ENCODE measurements at regions not wholly inside any gene's neighbourhood (a gene's known extent, or its start where the extent isn't known, plus 50 kb on each side); places are given as distances from the start of the nearest gene placed in this dataset.

DNA sequence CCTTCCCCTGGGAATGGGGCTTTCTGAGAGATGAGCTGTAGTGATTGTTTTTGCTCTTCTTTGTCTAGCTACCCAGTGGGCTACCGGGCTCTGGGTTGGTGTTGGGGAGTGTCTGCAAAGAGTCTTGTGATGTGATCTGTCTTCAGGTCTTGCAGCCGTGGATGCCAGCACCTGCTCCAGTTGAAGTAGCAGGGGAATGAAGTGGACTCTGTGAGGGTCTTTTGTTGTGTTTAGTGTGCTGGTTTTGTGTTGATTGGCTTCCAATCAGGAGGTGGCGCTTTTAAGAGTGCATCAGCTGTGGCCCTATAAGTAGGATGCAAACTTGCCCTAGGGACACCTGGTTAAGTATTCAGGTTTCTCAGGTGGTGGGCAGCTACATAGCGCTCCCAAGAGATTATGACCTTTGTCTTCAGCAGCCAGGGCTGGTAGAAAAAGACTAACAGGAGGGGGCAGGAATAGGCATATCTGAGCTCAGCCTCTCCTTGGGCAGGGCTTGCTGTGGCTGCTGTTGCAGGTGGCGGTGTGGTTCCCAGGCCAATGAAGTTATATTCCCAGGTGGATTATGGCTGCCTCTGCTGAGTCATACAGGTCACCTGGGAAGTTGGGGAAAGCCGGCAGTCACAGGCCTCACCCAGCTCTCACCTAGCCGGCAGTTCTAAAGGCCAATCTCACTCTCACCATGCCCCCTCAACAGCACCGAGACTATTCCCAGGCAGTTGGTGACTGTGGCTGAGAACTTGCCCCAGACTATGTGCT is 315.7 kb upstream of the C11orf87 start:
- TF ChIP-seq, protein P1, sequence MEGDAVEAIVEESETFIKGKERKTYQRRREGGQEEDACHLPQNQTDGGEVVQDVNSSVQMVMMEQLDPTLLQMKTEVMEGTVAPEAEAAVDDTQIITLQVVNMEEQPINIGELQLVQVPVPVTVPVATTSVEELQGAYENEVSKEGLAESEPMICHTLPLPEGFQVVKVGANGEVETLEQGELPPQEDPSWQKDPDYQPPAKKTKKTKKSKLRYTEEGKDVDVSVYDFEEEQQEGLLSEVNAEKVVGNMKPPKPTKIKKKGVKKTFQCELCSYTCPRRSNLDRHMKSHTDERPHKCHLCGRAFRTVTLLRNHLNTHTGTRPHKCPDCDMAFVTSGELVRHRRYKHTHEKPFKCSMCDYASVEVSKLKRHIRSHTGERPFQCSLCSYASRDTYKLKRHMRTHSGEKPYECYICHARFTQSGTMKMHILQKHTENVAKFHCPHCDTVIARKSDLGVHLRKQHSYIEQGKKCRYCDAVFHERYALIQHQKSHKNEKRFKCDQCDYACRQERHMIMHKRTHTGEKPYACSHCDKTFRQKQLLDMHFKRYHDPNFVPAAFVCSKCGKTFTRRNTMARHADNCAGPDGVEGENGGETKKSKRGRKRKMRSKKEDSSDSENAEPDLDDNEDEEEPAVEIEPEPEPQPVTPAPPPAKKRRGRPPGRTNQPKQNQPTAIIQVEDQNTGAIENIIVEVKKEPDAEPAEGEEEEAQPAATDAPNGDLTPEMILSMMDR (IDR thresholded peaks at IDR 0.05), result no peak
- TF ChIP-seq POLR2A (IDR thresholded peaks at IDR 0.05), result no peak

All from esophagus squamous epithelium (tissue), 4 donors.